22Rv1 (cell line): ENCODE measurements at regions not wholly inside any gene's neighbourhood (a gene's known extent, or its start where the extent isn't known, plus 50 kb on each side); places are given as distances from the start of the nearest gene placed in this dataset.

Source experiments
- H3K27ac ChIP-seq: fragments of 450-650 bp; 2 replicates; pipeline ENCODE4 v1.5.1; 2017
- ZFX ChIP-seq: fragments of 450-650 bp; IDR thresholded peaks from 2 replicates; pipeline ENCODE4 v1.6.1; 2017; ENCODE audit warnings: antibody characterized with exemption, borderline replicate concordance
- TF ChIP-seq, protein P1 (sequence below): fragments of 450-650 bp; IDR thresholded peaks from 2 replicates; pipeline ENCODE4 v1.5.1; 2017; ENCODE audit warnings: mild to moderate bottlenecking

DNA sequence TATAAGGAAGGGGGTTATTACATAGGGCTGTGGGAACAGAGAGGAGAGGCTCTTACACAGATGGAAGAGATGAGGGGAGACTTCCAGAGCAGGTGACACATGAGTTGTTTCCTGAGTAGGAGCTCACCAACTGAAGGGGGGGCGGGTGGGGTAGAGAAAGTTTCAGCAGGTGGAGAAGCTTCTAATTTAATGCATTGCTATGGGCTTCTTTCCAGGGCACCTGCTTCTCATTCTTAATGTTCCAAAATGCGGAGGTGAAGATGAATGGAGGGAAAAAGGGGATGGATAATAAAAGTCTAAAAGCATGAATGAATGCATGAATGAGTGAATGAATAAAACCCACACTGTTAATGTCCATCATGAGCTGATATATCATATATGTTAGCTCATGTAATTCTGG, 439.0 kb upstream of the CCL2 start:
- TF ChIP-seq, protein P1, sequence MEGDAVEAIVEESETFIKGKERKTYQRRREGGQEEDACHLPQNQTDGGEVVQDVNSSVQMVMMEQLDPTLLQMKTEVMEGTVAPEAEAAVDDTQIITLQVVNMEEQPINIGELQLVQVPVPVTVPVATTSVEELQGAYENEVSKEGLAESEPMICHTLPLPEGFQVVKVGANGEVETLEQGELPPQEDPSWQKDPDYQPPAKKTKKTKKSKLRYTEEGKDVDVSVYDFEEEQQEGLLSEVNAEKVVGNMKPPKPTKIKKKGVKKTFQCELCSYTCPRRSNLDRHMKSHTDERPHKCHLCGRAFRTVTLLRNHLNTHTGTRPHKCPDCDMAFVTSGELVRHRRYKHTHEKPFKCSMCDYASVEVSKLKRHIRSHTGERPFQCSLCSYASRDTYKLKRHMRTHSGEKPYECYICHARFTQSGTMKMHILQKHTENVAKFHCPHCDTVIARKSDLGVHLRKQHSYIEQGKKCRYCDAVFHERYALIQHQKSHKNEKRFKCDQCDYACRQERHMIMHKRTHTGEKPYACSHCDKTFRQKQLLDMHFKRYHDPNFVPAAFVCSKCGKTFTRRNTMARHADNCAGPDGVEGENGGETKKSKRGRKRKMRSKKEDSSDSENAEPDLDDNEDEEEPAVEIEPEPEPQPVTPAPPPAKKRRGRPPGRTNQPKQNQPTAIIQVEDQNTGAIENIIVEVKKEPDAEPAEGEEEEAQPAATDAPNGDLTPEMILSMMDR: no peak
- no peak for TF ChIP-seq ZFX
- H3K27ac ChIP-seq: no peak overlapping the region

DNA sequence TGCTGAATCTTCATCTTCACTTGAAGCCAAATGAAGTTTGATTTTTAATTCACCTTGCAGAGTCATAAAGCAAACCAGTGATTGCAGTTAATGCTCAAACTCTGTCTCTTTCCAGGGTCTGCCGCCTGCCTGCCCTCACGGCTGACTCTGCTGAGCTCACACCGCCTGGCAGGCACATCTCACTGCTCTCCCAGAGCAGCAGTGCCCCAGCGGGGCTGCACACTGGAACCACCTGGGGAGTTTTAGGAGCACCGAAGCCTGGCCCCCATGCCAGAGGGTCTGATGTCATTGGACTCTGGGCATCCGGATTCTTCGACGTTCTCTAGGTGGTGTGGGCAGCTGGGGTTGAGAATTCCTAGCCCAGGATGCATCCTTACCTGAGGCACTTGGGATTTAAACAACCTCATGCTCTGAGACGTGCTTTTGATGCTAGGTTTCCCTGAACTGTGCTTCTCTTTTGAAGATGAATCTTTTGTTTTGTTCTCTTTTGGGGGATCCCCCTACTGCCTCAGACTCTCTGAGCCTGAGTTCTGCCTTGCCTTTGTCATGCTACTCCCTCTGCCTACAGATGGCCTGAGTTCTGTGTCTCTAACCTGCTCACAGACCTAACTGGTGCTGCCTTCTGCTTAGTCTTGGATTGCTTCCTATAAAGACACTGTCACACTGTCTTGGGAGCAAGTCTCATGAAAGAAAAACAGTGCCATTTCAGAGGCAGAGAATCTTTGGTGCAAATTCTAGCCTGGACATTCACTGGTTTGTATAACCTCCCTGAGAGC, 438.1 kb upstream of the CCL2 start:
- H3K27ac ChIP-seq: no peak overlapping the region
- TF ChIP-seq ZFX: no peak
- TF ChIP-seq, protein P1: no peak

DNA sequence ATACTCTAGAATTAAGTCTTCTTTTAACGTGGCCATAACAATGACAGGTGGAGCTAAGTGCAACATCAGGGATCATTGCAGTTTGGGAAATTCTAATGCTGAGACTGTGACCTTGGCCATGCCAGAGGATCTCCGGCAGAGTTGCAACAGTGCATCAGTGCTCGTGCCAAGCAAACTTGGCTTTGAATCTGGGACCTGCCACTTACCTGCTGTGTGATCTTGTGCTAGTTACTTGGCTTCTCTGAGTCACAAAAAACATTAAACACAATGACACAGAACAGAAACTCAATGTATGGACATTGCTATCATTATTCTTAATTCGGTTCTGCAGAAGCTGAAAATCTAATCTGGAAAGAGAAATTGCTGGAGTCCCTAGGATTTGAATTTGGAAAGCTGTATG, 435.5 kb upstream of the CCL2 start:
- TF ChIP-seq, protein P1: no peak
- no peak for TF ChIP-seq ZFX
- no peak overlapping the region for H3K27ac ChIP-seq

DNA sequence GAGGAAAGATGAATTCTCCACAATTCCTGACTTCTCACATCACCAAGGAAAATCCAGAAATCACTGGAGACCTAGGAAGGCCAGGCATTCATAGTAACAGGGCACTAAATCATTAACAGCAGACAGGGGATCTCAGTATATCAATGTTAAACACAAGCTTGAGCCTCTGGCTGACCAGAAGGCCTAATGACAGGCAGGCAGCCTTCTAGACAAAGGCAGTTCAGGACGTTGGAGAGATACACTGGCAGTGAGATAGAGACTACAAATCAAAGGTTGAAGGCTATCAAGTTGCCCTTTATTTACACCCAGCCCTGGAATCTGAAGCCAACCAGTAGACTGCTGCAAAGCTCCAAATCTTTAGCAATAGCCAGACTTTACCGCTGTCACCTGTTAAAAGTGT, 422.8 kb upstream of the CCL2 start:
- H3K27ac ChIP-seq: no peak overlapping the region
- no peak for TF ChIP-seq ZFX
- TF ChIP-seq, protein P1: no peak

DNA sequence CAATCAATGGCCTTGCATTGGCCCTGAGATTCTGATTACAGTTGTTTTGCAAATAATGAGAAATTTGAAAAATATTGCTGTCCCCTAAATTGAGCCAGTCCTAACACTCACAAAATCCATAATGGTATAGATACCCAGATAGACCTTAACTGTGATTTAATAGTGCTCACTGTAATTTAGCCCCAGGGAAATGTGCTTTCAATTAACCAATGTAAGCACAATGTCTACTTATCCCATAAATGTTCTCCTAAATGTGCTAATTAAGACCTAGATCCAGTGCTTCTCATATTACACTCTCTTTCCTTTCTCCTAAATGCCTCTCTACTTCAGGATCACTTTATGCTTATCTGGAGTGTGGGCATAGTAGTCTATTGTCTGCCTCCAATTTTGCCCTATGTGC, 417.8 kb upstream of the CCL2 start:
- no peak overlapping the region for H3K27ac ChIP-seq
- no peak for TF ChIP-seq ZFX
- TF ChIP-seq, protein P1: no peak

DNA sequence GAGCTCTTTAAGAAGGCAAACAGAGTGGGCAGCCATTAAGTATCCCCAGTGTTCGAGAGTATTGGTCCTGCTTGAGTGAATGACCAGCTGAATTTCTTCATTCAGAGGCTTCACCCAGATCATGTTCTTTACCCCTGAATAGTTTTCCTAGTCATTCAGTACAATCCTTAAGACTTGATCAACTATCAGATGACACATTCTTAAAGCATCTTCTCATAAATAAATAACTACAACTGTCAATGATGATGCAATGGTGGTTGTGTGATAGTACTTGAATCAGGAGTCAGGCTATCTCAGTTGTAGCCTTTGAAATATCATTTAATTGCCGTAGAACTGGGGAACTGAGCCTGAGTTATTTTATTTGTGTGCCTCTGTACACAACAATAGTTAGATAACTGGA, 416.8 kb upstream of the CCL2 start:
- no peak overlapping the region for H3K27ac ChIP-seq
- TF ChIP-seq, protein P1: no peak
- TF ChIP-seq ZFX: no peak

DNA sequence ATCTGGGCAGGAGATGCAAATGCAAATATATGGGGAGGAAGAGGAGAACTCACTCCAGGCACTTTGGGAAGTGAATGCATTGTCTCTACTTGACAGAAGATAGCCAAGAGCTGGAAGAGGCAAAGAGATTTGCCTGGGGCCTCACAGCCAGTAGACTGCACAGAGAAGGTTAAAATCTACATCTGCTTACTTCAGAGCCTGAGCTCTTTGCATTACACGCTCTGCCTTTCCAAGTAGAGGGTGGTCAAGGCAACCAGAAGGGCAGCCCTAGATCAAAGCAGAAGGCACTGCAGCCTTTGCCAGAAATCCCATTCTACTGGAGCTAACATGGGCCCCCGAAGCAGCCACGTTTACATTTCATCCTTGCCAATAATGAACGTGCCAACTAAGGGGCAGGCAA, 407.2 kb upstream of the CCL2 start:
- no peak overlapping the region for H3K27ac ChIP-seq
- TF ChIP-seq, protein P1: no peak
- no peak for TF ChIP-seq ZFX
